Retinal pigment epithelial cell (primary cell): ENCODE measurements at regions not wholly inside any gene's neighbourhood (a gene's known extent, or its start where the extent isn't known, plus 50 kb on each side); places are given as distances from the start of the nearest gene placed in this dataset.

Experiments
- DNase-seq: peaks from one replicate; pipeline ENCODE4 v3.0.0-alpha.2; 2010; ENCODE audit warnings: low read depth
- H3K4me3 ChIP-seq: 2 replicates; pipeline ENCODE4 v1.5.1; 2011; ENCODE audit warnings: mild to moderate bottlenecking, low read length, control low read depth, moderate library complexity
- CTCF ChIP-seq: conservative IDR thresholded peaks from 2 replicates; pipeline ENCODE4 v1.5.1; 2011; ENCODE audit warnings: low read depth, low read length, control low read depth, inconsistent platforms

GRCh38 chr5:107774316-107774715 lies 103.6 kb upstream of the EFNA5 start:
- TF ChIP-seq CTCF = no peak
- DNase-seq = no peak
- H3K4me3 ChIP-seq = no peak overlapping the region

- no peak for DNase-seq
- no peak overlapping the region for H3K4me3 ChIP-seq
- no peak for TF ChIP-seq CTCF
These were observed 102.7 kb upstream of the EFNA5 start for GRCh38 chr5:107773479-107773878.

GRCh38 chr5:107772418-107773310 lies 101.9 kb upstream of the EFNA5 start:
- DNase-seq = no peak
- no peak for TF ChIP-seq CTCF
- no peak overlapping the region for H3K4me3 ChIP-seq

DNA sequence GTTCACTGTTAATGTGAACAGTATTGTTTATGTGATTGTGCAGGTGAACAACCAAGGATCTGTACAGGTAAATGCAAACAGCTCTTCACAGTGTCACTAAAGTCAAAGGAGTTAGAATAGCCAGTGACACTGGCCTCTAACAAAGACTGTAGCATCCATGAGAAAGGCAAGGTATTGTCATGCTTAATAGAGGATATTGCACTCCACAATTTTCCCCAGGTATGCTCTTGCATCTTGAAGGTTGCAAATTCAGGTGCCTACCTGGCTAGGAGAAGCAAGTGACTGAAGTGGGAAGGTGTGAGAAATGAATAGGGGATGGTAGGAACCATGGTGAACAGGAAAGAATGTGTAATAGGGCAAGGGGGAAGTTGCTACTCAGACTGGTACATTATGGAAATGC lies 101.2 kb upstream of the EFNA5 start:
- no peak overlapping the region for H3K4me3 ChIP-seq
- TF ChIP-seq CTCF = no peak
- no peak for DNase-seq

- DNase-seq = no peak
- H3K4me3 ChIP-seq = no peak overlapping the region
- no peak for TF ChIP-seq CTCF
These were observed 99.3 kb upstream of the EFNA5 start for GRCh38 chr5:107770051-107770450.

- DNase-seq = no peak
- no peak for TF ChIP-seq CTCF
- no peak overlapping the region for H3K4me3 ChIP-seq
These were observed 98.8 kb upstream of the EFNA5 start for GRCh38 chr5:107769519-107769918.

DNA sequence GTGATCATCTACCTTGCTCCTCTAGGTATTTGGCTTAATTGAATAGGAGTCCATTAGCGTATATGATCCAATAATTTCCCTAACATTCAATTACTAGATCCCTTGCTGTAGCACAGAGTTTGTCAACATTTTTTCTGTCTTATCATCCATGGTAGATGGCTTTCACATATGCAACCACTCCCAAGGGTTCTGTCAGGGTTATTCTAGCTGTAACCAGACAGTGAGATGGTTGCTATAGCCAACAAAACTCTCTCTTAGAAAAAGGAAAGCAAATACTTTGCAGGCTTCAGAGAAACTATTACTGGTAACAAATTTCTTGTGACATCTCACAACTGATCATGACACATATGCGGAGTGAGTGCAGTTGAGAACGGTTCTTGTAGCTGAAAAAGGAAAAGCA lies 96.2 kb upstream of the EFNA5 start:
- no peak for TF ChIP-seq CTCF
- DNase-seq = no peak

More for the DNA sequence above, 96.2 kb upstream of the EFNA5 start:
- H3K4me3 ChIP-seq = no peak overlapping the region
